ENCODE measurements at regions not wholly inside any gene's neighbourhood (a gene's known extent, or its start where the extent isn't known, plus 50 kb on each side); places are given as distances from the start of the nearest gene placed in this dataset.

- intact Hi-C loops (cut with micrococcal nuclease; ENCODE audit: unreplicated experiment), result no loop called here
- no peak overlapping the region for H3K4me3 ChIP-seq
- no TSS peak for BruUV-seq (replicated peaks)
Observed at GRCh38 chrX:51406688-51407519, 74.3 kb downstream of the NUDT10 start.

GRCh38 chrX:51404445-51404844, 71.8 kb downstream of the NUDT10 start:
- Histone ChIP-seq H4K20me1 (ENCODE audit: insufficient read depth) (no peaks in the 10 kb centered on the region), H3K9me3 (ENCODE audit: insufficient read depth, low read depth) (no peaks in the 10 kb centered on the region), H3K4me3 (no peak overlapping the region), H3K9me2 (ENCODE audit: insufficient read depth) (no peaks in the 10 kb centered on the region), H3K79me2 (ENCODE audit: low read depth) (no peaks in the 10 kb centered on the region), H3K4me1 (replicated peaks; ENCODE audit: insufficient read depth) (no peaks in the 10 kb centered on the region), H3K4me2 (no peak overlapping the region), H3K36me3 (ENCODE audit: low read depth) (no peaks in the 10 kb centered on the region), H3K27me3 (ENCODE audit: insufficient read depth, low read depth) (no peaks in the 10 kb centered on the region), H2AFZ (no peak overlapping the region), H3F3A (ENCODE audit: insufficient read depth, low read depth) (no peaks in the 10 kb centered on the region), H3K27ac (no peak overlapping the region)
- no TSS peak for BruUV-seq (replicated peaks)
- TF ChIP-seq CTCF (conservative IDR thresholded peaks at IDR 0.05) (no peak), EZH2 (IDR thresholded peaks at IDR 0.05; ENCODE audit: low read depth) (no peak)
- POLR2A ChIA-PET (ENCODE audit: unreplicated experiment), result no interaction called here
- CTCF ChIA-PET, result no interaction called here
- DNase-seq, result no peak
- intact Hi-C loops (cut with micrococcal nuclease; ENCODE audit: unreplicated experiment), result no loop called here

More at GRCh38 chrX:51406688-51407519, 74.3 kb downstream of the NUDT10 start:
- Histone ChIP-seq H3K27ac (no peak overlapping the region), H3K36me3 (ENCODE audit: low read depth) (no peaks in the 10 kb centered on the region), H3K79me2 (ENCODE audit: low read depth) (no peaks in the 10 kb centered on the region), H3K27me3 (ENCODE audit: insufficient read depth, low read depth) (no peaks in the 10 kb centered on the region), H3K9me2 (ENCODE audit: insufficient read depth) (no peaks in the 10 kb centered on the region), H3K9me3 (ENCODE audit: insufficient read depth, low read depth) (no peaks in the 10 kb centered on the region), H3F3A (ENCODE audit: insufficient read depth, low read depth) (no peaks in the 10 kb centered on the region), H2AFZ (no peak overlapping the region), H3K4me1 (replicated peaks; ENCODE audit: insufficient read depth) (no peaks in the 10 kb centered on the region), H3K4me2 (no peak overlapping the region), H4K20me1 (ENCODE audit: insufficient read depth) (no peaks in the 10 kb centered on the region)
- ChIA-PET POLR2A (ENCODE audit: unreplicated experiment) (no interaction called here), CTCF (no interaction called here)
- TF ChIP-seq EZH2 (IDR thresholded peaks at IDR 0.05; ENCODE audit: low read depth) (no peak), CTCF (conservative IDR thresholded peaks at IDR 0.05) (no peak)
- DNase-seq, result no peak

- Histone ChIP-seq H3K4me2 (no peak overlapping the region), H3K4me3 (no peak overlapping the region)
- CTCF ChIA-PET, result no interaction called here
Observed at GRCh38 chrX:51395810-51396728, 63.4 kb downstream of the NUDT10 start.

More at GRCh38 chrX:51395810-51396728, 63.4 kb downstream of the NUDT10 start:
- no peaks in the 10 kb centered on the region for H3K36me3 ChIP-seq (ENCODE audit: low read depth)
- no peak overlapping the region for H2AFZ ChIP-seq
- intact Hi-C loops (cut with micrococcal nuclease; ENCODE audit: unreplicated experiment), result no loop called here
- no peaks in the 10 kb centered on the region for H3K27me3 ChIP-seq (ENCODE audit: insufficient read depth, low read depth)
- TF ChIP-seq EZH2 (IDR thresholded peaks at IDR 0.05; ENCODE audit: low read depth), result no peak
- no peak for TF ChIP-seq CTCF (conservative IDR thresholded peaks at IDR 0.05)
- H3K27ac ChIP-seq, result no peak overlapping the region
- H3F3A ChIP-seq (ENCODE audit: insufficient read depth, low read depth), result no peaks in the 10 kb centered on the region
- H4K20me1 ChIP-seq (ENCODE audit: insufficient read depth), result no peaks in the 10 kb centered on the region
- no peaks in the 10 kb centered on the region for H3K9me3 ChIP-seq (ENCODE audit: insufficient read depth, low read depth)
- no TSS peak for BruUV-seq (replicated peaks)
- POLR2A ChIA-PET (ENCODE audit: unreplicated experiment), result no interaction called here
- H3K9me2 ChIP-seq (ENCODE audit: insufficient read depth), result no peaks in the 10 kb centered on the region
- no peaks in the 10 kb centered on the region for H3K4me1 ChIP-seq (replicated peaks; ENCODE audit: insufficient read depth)
- DNase-seq, result no peak
- H3K79me2 ChIP-seq (ENCODE audit: low read depth), result no peaks in the 10 kb centered on the region
